ENCODE measurements at regions not wholly inside any gene's neighbourhood (a gene's known extent, or its start where the extent isn't known, plus 50 kb on each side); places are given as distances from the start of the nearest gene placed in this dataset.

DNA sequence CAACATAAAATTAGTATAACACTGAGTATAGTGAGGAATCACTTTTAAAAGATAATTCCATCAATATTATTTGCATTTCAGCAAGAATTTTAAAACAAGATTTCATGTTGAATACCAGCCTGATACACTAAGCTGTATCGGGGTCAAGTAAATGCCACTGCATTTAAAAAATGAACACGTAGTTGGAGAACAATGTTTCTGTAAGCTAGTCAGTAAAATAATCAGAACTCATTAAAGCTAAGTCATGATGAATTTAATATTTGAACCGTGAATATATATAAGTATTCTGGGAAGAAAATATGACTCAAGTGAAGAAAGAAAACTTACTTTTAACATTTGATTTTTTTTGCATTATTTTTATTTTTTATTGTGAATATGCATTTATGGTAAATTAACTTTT is 611.0 kb upstream of the PABPC4L start:
- no peak overlapping the region for H3K4me3 ChIP-seq (replicated peaks; ENCODE audit: low read depth, low read length)
- no peak for DNase-seq (ENCODE audit: extremely low read depth, low read depth)
- TF ChIP-seq, protein P1, sequence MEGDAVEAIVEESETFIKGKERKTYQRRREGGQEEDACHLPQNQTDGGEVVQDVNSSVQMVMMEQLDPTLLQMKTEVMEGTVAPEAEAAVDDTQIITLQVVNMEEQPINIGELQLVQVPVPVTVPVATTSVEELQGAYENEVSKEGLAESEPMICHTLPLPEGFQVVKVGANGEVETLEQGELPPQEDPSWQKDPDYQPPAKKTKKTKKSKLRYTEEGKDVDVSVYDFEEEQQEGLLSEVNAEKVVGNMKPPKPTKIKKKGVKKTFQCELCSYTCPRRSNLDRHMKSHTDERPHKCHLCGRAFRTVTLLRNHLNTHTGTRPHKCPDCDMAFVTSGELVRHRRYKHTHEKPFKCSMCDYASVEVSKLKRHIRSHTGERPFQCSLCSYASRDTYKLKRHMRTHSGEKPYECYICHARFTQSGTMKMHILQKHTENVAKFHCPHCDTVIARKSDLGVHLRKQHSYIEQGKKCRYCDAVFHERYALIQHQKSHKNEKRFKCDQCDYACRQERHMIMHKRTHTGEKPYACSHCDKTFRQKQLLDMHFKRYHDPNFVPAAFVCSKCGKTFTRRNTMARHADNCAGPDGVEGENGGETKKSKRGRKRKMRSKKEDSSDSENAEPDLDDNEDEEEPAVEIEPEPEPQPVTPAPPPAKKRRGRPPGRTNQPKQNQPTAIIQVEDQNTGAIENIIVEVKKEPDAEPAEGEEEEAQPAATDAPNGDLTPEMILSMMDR (IDR thresholded peaks at IDR 0.05; ENCODE audit: low read depth, low read length, missing control alignments) = no peak

DNA sequence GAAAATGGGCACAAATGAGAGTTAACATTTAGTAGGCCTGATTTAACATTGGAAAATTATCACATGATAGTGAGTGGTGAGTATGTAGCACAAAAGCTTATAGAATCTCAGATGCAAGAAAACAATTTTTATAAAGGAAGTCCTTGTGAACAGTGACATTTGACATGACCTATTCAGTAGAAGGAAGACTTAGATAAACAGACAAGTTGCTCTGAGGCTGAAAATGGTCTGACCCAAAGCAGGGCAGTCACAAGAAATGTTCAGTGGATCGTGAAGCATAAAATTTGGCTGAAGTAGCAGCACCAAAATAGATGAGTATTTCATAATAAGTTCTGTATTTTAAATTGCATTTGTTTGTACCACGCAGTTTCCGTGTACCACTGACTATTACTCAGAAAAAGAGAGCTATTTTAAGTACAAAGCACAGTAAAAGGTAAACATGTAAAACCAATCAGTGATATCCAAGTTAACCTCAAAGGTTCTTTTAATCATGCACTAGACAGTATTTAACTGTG is 605.7 kb upstream of the PABPC4L start:
- H3K4me3 ChIP-seq (replicated peaks; ENCODE audit: low read depth, low read length) = no peak overlapping the region
- DNase-seq (ENCODE audit: extremely low read depth, low read depth) = no peak
- TF ChIP-seq, protein P1 (IDR thresholded peaks at IDR 0.05; ENCODE audit: low read depth, low read length, missing control alignments) = no peak

DNA sequence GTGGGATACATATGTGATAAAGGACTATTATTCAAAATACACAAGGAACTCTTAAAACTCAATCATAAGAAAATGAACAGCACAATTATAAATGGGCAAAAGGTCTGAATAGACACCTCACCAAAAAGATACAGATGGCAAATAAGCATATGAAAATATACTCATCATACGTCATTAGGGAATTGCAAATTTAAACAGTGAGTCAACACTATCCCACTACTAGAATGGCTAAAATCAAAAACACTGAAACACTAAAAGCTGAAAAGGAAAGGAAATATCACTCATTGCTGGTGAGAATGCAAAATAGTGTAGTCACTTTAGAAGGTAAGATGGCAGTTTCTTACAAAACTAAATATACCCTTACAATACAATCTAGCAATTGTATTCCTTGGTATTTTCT is 597.0 kb upstream of the PABPC4L start:
- DNase-seq (ENCODE audit: extremely low read depth, low read depth) = no peak
- TF ChIP-seq, protein P1 (IDR thresholded peaks at IDR 0.05; ENCODE audit: low read depth, low read length, missing control alignments) = no peak
- no peak overlapping the region for H3K4me3 ChIP-seq (replicated peaks; ENCODE audit: low read depth, low read length)

DNA sequence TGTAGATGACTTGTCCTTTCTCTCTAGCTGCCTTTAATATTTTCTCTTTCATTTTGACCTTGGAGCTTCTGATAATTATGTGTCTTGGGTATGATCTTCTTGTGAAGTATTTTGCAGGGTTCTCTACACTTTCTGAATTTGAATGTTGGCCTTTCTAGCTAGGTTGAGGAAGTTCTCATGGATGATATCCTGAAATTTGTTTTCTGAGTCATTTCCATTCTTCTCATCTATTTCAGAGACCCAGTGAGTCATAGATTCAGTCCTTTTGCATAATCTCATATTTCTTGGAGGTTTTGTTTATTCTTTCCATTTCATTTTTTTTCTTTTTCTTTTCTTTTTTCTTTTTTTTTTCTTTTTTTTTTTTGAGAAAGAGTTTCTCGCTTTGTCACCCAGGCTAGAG is 585.7 kb upstream of the PABPC4L start:
- no peak for DNase-seq (ENCODE audit: extremely low read depth, low read depth)
- no peak overlapping the region for H3K4me3 ChIP-seq (replicated peaks; ENCODE audit: low read depth, low read length)
- TF ChIP-seq, protein P1 (IDR thresholded peaks at IDR 0.05; ENCODE audit: low read depth, low read length, missing control alignments) = no peak

DNA sequence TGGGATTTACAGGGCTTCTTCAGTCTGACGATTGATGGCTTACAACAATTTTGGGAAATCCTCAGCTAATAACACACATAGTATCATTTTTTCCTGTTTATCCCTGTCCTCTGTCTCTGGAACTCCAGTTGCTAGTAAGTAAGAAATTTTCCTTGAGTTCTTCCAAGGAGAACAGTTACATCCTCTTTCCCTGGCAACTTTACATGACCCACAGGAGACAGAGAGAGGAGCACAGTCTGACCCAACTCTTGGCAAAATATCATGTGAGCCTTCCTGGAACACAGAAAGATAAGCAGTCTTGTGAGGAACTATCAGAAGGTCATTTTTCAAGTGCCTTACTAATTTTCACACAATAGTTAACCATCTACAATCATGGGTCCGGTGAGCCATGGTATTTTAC is 578.7 kb upstream of the PABPC4L start:
- TF ChIP-seq, protein P1 (IDR thresholded peaks at IDR 0.05; ENCODE audit: low read depth, low read length, missing control alignments) = no peak
- DNase-seq (ENCODE audit: extremely low read depth, low read depth) = no peak
- no peak overlapping the region for H3K4me3 ChIP-seq (replicated peaks; ENCODE audit: low read depth, low read length)

DNA sequence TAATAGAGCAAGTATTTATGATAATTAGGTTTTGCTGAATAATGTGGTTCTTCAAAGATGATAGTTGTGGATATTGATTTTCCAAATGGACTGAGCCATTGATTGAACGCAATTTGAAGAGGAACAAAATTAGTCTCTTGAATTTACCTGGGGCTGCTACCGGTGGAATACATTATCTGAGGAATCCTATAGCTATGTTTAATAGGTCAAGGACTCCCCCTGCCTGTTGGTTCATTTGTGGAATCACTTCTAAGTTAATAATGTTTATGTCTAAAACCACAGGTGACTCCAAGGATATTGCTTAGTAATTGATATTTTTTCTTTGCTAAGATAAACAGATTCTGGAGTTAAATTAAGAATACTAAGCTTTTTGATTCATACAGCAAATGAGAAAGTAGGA is 576.0 kb upstream of the PABPC4L start:
- no peak overlapping the region for H3K4me3 ChIP-seq (replicated peaks; ENCODE audit: low read depth, low read length)
- DNase-seq (ENCODE audit: extremely low read depth, low read depth) = no peak
- TF ChIP-seq, protein P1 (IDR thresholded peaks at IDR 0.05; ENCODE audit: low read depth, low read length, missing control alignments) = no peak

DNA sequence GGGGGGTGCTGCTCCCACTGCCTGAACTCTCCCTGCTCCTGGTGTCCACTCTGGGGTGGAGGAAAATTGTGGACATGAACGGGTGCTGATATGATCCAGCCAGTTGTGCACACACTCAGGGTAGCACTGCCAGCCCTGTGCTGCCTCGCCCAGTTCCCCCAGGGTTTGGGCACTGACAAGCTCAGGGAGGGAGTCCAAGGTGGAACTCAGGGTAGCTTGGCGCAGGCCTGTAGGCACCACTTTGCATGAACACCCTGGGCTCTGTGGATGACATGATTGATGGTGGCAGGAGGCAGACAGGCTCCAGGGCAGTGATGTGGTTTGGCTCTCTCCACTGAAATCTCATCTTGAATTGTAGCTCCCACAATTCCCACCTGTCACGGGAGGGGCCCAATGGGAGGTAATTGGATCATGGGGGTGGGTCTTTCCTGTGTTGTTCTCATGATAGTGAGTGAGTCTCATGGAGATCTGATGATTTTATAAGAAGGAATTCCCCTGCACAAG is 572.0 kb upstream of the PABPC4L start:
- no peak for DNase-seq (ENCODE audit: extremely low read depth, low read depth)
- no peak overlapping the region for H3K4me3 ChIP-seq (replicated peaks; ENCODE audit: low read depth, low read length)
- TF ChIP-seq, protein P1 (IDR thresholded peaks at IDR 0.05; ENCODE audit: low read depth, low read length, missing control alignments) = no peak

All from HFF-Myc (cell line).